ENCODE measurements at regions not wholly inside any gene's neighbourhood (a gene's known extent, or its start where the extent isn't known, plus 50 kb on each side); places are given as distances from the start of the nearest gene placed in this dataset.
A peak's percentile ranks its signal among the peaks of the same experiment; 100 is the strongest.

- TF ChIP-seq CTBP2 (IDR thresholded peaks at IDR 0.05; ENCODE audit: borderline replicate concordance, insufficient read depth, insufficient read length, low read length) (peak; percentile 99), EZH2 (IDR thresholded peaks at IDR 0.05; ENCODE audit: low read depth, low read length, severe bottlenecking) (no peak), TAF7 (optimal IDR thresholded peaks at IDR 0.05; ENCODE audit: borderline replicate concordance, low read depth, low read length) (no peak), CBX5 (IDR thresholded peaks at IDR 0.05; ENCODE audit: low read depth, low read length) (no peak), SIN3A (conservative IDR thresholded peaks at IDR 0.05 in 1 of 2, IDR thresholded peaks at IDR 0.05 in 1 of 2; ENCODE audit: low read depth in 1 of 2, low read length in 2 of 2) (peak; percentile 99 to 100), NRF1 (IDR thresholded peaks at IDR 0.05; ENCODE audit: low read depth, low read length) (no peak), GABPA (IDR thresholded peaks at IDR 0.05; ENCODE audit: borderline replicate concordance, insufficient read depth, low read length) (no peak), POU5F1 (IDR thresholded peaks at IDR 0.05; ENCODE audit: low read depth, low read length) (peak; percentile 94), TCF12 (IDR thresholded peaks at IDR 0.05; ENCODE audit: low read depth, low read length) (peak; percentile 100), SAP30 (IDR thresholded peaks at IDR 0.05; ENCODE audit: insufficient read depth, insufficient replicate concordance, low read length) (peak; percentile 91), NANOG (IDR thresholded peaks at IDR 0.05; ENCODE audit: insufficient read depth, low read depth, low read length, poor library complexity, severe bottlenecking) (peak; percentile 99), CHD1 (IDR thresholded peaks at IDR 0.05; ENCODE audit: low read depth, low read length) (no peak), SP4 (IDR thresholded peaks at IDR 0.05; ENCODE audit: low read length) (peak; percentile 66; the same call in 1 of the 2 replicates), RNF2 (IDR thresholded peaks at IDR 0.05; ENCODE audit: borderline replicate concordance, low read depth, low read length, missing control alignments, poor library complexity, severe bottlenecking) (no peak), KDM1A (IDR thresholded peaks at IDR 0.05; ENCODE audit: borderline replicate concordance, low read length) (peak; percentile 68; the same call in 1 of the 2 replicates), MAX (IDR thresholded peaks at IDR 0.05) (peak; percentile 45; the same call in 1 of the 2 replicates), POLR2A (IDR thresholded peaks at IDR 0.05; ENCODE audit: control extremely low read depth in 1 of 2, low read depth in 2 of 2, low read length in 2 of 2) (no peak), POLR2AphosphoS5 (IDR thresholded peaks at IDR 0.05; ENCODE audit: low read depth, low read length) (peak; percentile 100), TAF1 (IDR thresholded peaks at IDR 0.05; ENCODE audit: low read depth, low read length) (no peak), RAD21 (IDR thresholded peaks at IDR 0.05 in 1 of 2, conservative IDR thresholded peaks at IDR 0.05 in 1 of 2; ENCODE audit: low read depth in 2 of 2, low read length in 2 of 2) (peak; percentile 3 to 13; a peak in 1 of 4 replicates), FOSL1 (IDR thresholded peaks at IDR 0.05; ENCODE audit: insufficient read depth, low read depth, low read length) (no peak), ZNF274 (IDR thresholded peaks at IDR 0.05; ENCODE audit: borderline replicate concordance, extremely low read depth, low read length) (peak; percentile 68), JUN (IDR thresholded peaks at IDR 0.05; ENCODE audit: low read depth, low read length) (0 out of 2 replicates have a peak, but pooled peaks have one; percentile 14), CREB1 (IDR thresholded peaks at IDR 0.05) (0 out of 2 replicates have a peak, but pooled peaks have one; percentile 33)
Measured at GRCh38 chr17:71032746-71033273, 863.5 kb downstream of the KCNJ2 start (continued).
